GM19025 (cell line): ENCODE measurements at regions not wholly inside any gene's neighbourhood (a gene's known extent, or its start where the extent isn't known, plus 50 kb on each side); places are given as distances from the start of the nearest gene placed in this dataset.
"Not testable (repeated sequence)": the region's sequence is repeated elsewhere in the genome, so short reads cannot be mapped to it uniquely, and the experiment has no call there.

Experiments used
- ATAC-seq: cut with Tn5 transposase; IDR thresholded peaks from one replicate; pipeline ENCODE4 v1.9.1; 2021; ENCODE audit warnings: mild to moderate bottlenecking, low read depth, moderate library complexity; ENCODE audit not compliant: unreplicated experiment

GRCh38 chr4:107470173-107470572 lies 249.9 kb downstream of the PAPSS1 start:
- ATAC-seq, result no peak

GRCh38 chr4:107468812-107469211 lies 251.2 kb downstream of the PAPSS1 start:
- ATAC-seq, result no peak

GRCh38 chr4:107468156-107468555 lies 251.9 kb downstream of the PAPSS1 start:
- ATAC-seq, result no peak

GRCh38 chr4:107467461-107467860 lies 252.6 kb downstream of the PAPSS1 start:
- ATAC-seq, result no peak

GRCh38 chr4:107458194-107458593 lies 261.8 kb downstream of the PAPSS1 start:
- ATAC-seq, result no peak

- no peak for ATAC-seq
Observed at GRCh38 chr4:107453987-107454386, 266.0 kb downstream of the PAPSS1 start.

GRCh38 chr4:107452717-107453630 lies 267.1 kb downstream of the PAPSS1 start:
- ATAC-seq, result no peak

GRCh38 chr4:107449611-107450369 lies 270.2 kb downstream of the PAPSS1 start:
- ATAC-seq, result no peak

GRCh38 chr4:107442538-107443111 lies 277.4 kb downstream of the PAPSS1 start:
- no peak for ATAC-seq

- no peak for ATAC-seq
Observed at GRCh38 chr4:107439401-107439800, 280.6 kb downstream of the PAPSS1 start.

GRCh38 chr4:107436471-107436870 lies 283.6 kb downstream of the PAPSS1 start:
- ATAC-seq, result not testable (repeated sequence)

- ATAC-seq, result no peak
Observed at GRCh38 chr4:107432451-107432850, 287.6 kb downstream of the PAPSS1 start.

GRCh38 chr4:107423677-107424405 lies 296.2 kb downstream of the PAPSS1 start:
- no peak for ATAC-seq

GRCh38 chr4:107419536-107419935 lies 300.5 kb downstream of the PAPSS1 start:
- ATAC-seq, result not testable (repeated sequence)

GRCh38 chr4:107419052-107419451 lies 301.0 kb downstream of the PAPSS1 start:
- no peak for ATAC-seq

GRCh38 chr4:107415490-107415889 lies 304.5 kb downstream of the PAPSS1 start:
- not testable (repeated sequence) for ATAC-seq

- not testable (repeated sequence) for ATAC-seq
Observed at GRCh38 chr4:107409872-107410271, 310.2 kb downstream of the PAPSS1 start.

- no peak for ATAC-seq
Observed at GRCh38 chr4:107408968-107409367, 311.1 kb downstream of the PAPSS1 start.

GRCh38 chr4:107404591-107405300 lies 315.3 kb downstream of the PAPSS1 start:
- ATAC-seq, result no peak

GRCh38 chr4:107402291-107402690 lies 317.7 kb downstream of the PAPSS1 start:
- no peak for ATAC-seq
